GM19397 (cell line): ENCODE measurements at regions not wholly inside any gene's neighbourhood (a gene's known extent, or its start where the extent isn't known, plus 50 kb on each side); places are given as distances from the start of the nearest gene placed in this dataset.
"Not testable (repeated sequence)": the region's sequence is repeated elsewhere in the genome, so short reads cannot be mapped to it uniquely, and the experiment has no call there.

Source experiments
- ATAC-seq: cut with Tn5 transposase; IDR thresholded peaks from one replicate; pipeline ENCODE4 v1.9.1; 2021; ENCODE audit warnings: mild to moderate bottlenecking, moderate library complexity; ENCODE audit not compliant: unreplicated experiment

- ATAC-seq = no peak
These were observed 635.3 kb downstream of the TMTC2 start for GRCh38 chr12:83321971-83322370.

- no peak for ATAC-seq
These were observed 633.6 kb downstream of the TMTC2 start for GRCh38 chr12:83320350-83320749.

GRCh38 chr12:83318386-83319098, 631.8 kb downstream of the TMTC2 start:
- no peak for ATAC-seq

GRCh38 chr12:83317595-83317994, 630.9 kb downstream of the TMTC2 start:
- no peak for ATAC-seq

GRCh38 chr12:83313827-83314226, 627.1 kb downstream of the TMTC2 start:
- ATAC-seq = no peak

- ATAC-seq = no peak
These were observed 626.6 kb downstream of the TMTC2 start for GRCh38 chr12:83313322-83313721.

GRCh38 chr12:83276904-83277303, 590.2 kb downstream of the TMTC2 start:
- no peak for ATAC-seq

- ATAC-seq = no peak
These were observed 584.5 kb downstream of the TMTC2 start for GRCh38 chr12:83271201-83271600.

GRCh38 chr12:83265808-83266207, 579.1 kb downstream of the TMTC2 start:
- ATAC-seq = no peak

GRCh38 chr12:83261998-83262397, 575.3 kb downstream of the TMTC2 start:
- ATAC-seq = no peak

- not testable (repeated sequence) for ATAC-seq
These were observed 573.4 kb downstream of the TMTC2 start for GRCh38 chr12:83260126-83260525.

- no peak for ATAC-seq
These were observed 571.0 kb downstream of the TMTC2 start for GRCh38 chr12:83257726-83258125.

- ATAC-seq = no peak
These were observed 569.9 kb downstream of the TMTC2 start for GRCh38 chr12:83256562-83256961.

- ATAC-seq = no peak
These were observed 564.2 kb downstream of the TMTC2 start for GRCh38 chr12:83250866-83251265.

- ATAC-seq = no peak
These were observed 558.5 kb downstream of the TMTC2 start for GRCh38 chr12:83245156-83245555.

GRCh38 chr12:83244001-83244400, 557.3 kb downstream of the TMTC2 start:
- ATAC-seq = no peak

- ATAC-seq = not testable (repeated sequence)
These were observed 547.3 kb downstream of the TMTC2 start for GRCh38 chr12:83233987-83234386.

GRCh38 chr12:83226960-83227359, 540.3 kb downstream of the TMTC2 start:
- not testable (repeated sequence) for ATAC-seq

- no peak for ATAC-seq
These were observed 539.1 kb downstream of the TMTC2 start for GRCh38 chr12:83225806-83226205.

GRCh38 chr12:83224012-83224411, 537.3 kb downstream of the TMTC2 start:
- ATAC-seq = no peak

GRCh38 chr12:83220774-83221173, 534.1 kb downstream of the TMTC2 start:
- no peak for ATAC-seq

GRCh38 chr12:83216230-83216629, 529.5 kb downstream of the TMTC2 start:
- no peak for ATAC-seq

- ATAC-seq = no peak
These were observed 527.5 kb downstream of the TMTC2 start for GRCh38 chr12:83214185-83214584.
